DMS 273 treated with DMSO at 0.1 percent for 48 hours (cell line): ENCODE measurements at regions not wholly inside any gene's neighbourhood (a gene's known extent, or its start where the extent isn't known, plus 50 kb on each side); places are given as distances from the start of the nearest gene placed in this dataset.
A peak's percentile ranks its signal among the peaks of the same experiment; 100 is the strongest.

Source experiments
- DNase-seq: peaks from one replicate; lab custom pipeline; 2025; lab: John Stamatoyannopoulos, UW

GRCh38 chr6:96743496-96743895 is 93.8 kb downstream of the GPR63 start:
- DNase-seq = no peak

GRCh38 chr6:96742702-96743101 is 94.6 kb downstream of the GPR63 start:
- peak; percentile 16 for DNase-seq

- DNase-seq = no peak
Observed at GRCh38 chr6:96735332-96735731, 101.9 kb downstream of the GPR63 start.

- no peak for DNase-seq
Observed at GRCh38 chr6:96727144-96727543, 110.1 kb downstream of the GPR63 start.

- no peak for DNase-seq
Observed at GRCh38 chr6:96725296-96725695, 112.0 kb downstream of the GPR63 start.

- no peak for DNase-seq
Observed at GRCh38 chr6:96724641-96725040, 112.6 kb downstream of the GPR63 start.

GRCh38 chr6:96723362-96723761 is 113.9 kb downstream of the GPR63 start:
- no peak for DNase-seq

GRCh38 chr6:96721227-96721626 is 116.0 kb downstream of the GPR63 start:
- no peak for DNase-seq

GRCh38 chr6:96716221-96716620 is 121.1 kb downstream of the GPR63 start:
- DNase-seq = no peak

GRCh38 chr6:96715608-96716007 is 121.7 kb downstream of the GPR63 start:
- DNase-seq = no peak

GRCh38 chr6:96704713-96705112 is 132.6 kb downstream of the GPR63 start:
- DNase-seq = no peak

- DNase-seq = no peak
Observed at GRCh38 chr6:96702626-96703025, 134.7 kb downstream of the GPR63 start.

GRCh38 chr6:96700915-96701314 is 136.4 kb downstream of the GPR63 start:
- no peak for DNase-seq

- peak; percentile 81 for DNase-seq
Observed at GRCh38 chr6:96694429-96694828, 131.5 kb downstream of the FHL5 start.

- no peak for DNase-seq
Observed at GRCh38 chr6:96687121-96687520, 124.2 kb downstream of the FHL5 start.

GRCh38 chr6:96685702-96686101 is 122.8 kb downstream of the FHL5 start:
- no peak for DNase-seq

GRCh38 chr6:96683819-96684528 is 121.0 kb downstream of the FHL5 start:
- DNase-seq = no peak

GRCh38 chr6:96682017-96682416 is 119.1 kb downstream of the FHL5 start:
- no peak for DNase-seq

- peak; percentile 30 for DNase-seq
Observed at GRCh38 chr6:96675597-96675996, 112.7 kb downstream of the FHL5 start.
